Activated CD4-positive, CD25-positive, alpha-beta regulatory T cell treated with anti-CD3 and anti-CD28 coated beads, Interleukin-2, amount 50 U/mL, for 24 hours (primary cell): ENCODE measurements at regions not wholly inside any gene's neighbourhood (a gene's known extent, or its start where the extent isn't known, plus 50 kb on each side); places are given as distances from the start of the nearest gene placed in this dataset.
"Not testable (repeated sequence)": the region's sequence is repeated elsewhere in the genome, so short reads cannot be mapped to it uniquely, and the experiment has no call there.

Source experiments
- ATAC-seq, 2 donors: fragments of 150-1000 bp; cut with Tn5 transposase; one replicate each; pipeline ENCODE4 v1.10.0; 2021; ENCODE audit warnings: mild to moderate bottlenecking in 1 of 2, moderate library complexity in 1 of 2

DNA sequence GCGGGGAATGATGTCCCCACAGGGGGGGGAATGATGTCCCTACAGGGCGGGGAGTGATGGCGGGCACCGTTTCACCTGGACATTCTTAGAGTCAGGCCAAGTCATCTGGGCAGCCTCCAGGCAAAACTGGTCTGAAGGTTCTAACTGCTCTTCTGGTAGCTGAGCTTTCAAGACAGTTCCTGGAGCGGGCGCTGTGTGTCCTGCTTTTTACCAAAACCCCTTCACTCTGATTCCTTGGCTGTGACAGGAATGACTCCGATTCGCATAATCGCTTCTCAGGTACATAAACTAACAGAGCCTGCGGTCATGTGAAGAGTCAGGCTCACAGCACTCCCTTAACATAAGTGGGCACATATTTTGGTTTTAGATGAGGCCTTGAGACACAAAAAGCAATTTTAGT lies 836.0 kb downstream of the TRIML1 start:
- ATAC-seq: no peak

DNA sequence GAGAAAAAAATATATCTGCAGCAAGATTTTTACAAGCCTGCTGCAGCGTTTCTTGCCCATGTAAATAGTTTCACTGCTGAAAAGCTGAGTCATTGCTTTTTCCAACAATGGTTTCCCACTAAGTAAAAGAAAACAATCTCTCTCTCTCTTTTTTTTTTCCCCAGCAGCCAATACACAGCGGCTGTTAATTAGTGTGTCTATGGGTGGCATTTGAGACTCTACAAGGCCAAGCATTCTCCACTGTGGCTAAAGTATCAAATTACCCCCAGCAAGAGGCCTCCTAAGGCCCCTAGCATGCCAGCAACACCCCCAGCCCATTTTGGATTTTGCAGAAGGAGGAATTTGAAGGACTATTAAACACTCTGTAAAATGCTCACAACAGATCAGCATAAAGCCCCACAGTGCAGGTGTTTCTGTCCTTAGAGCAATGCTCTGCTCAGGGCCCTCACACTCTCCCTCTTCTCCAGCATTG lies 837.4 kb downstream of the TRIML1 start:
- ATAC-seq: no peak

DNA sequence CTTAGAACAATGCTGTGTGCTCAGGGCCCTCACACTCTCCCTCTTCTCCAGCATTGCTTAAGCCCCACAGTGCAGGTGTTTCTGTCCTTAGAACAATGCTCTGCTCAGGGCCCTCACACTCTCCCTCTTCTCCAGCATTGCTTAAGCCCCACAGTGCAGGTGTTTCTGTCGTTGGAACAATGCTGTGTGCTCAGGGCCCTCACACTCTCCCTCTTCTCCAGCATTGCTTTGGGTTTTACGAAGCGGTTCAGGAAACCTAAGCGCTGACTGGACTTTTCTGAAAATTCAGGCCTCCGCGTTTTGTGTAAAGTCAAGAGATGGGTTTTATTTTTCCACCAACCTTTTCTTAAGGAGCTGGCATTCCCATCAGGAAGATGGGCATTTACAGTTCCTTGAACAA lies 838.0 kb downstream of the TRIML1 start:
- ATAC-seq: not testable (repeated sequence)

- ATAC-seq: no peak
Observed at GRCh38 chr4:188984518-188984917, 845.3 kb downstream of the TRIML1 start.

DNA sequence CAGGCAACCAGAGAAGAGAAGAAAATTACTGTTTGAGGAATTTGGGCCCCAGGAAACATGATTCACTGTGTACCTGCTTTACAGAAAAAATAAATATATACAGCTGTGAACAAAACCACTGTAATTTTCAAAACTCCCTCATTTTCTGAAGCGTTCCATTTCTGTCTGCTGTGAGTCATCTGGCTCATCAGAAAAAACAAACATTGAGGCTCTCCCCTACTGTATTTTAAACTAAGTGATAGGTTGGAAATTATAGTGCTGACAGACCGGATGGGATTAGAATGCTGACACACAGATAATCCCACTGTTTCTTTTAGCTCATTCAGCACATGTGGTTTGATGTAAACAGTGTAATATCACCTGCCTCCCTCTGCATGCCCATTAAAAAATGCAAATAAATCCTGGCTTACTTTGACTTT lies 847.0 kb downstream of the TRIML1 start:
- no peak for ATAC-seq

GRCh38 chr4:188987011-188987410 lies 847.8 kb downstream of the TRIML1 start:
- no peak for ATAC-seq

- no peak for ATAC-seq
Observed at GRCh38 chr4:188988131-188988530, 848.9 kb downstream of the TRIML1 start.

DNA sequence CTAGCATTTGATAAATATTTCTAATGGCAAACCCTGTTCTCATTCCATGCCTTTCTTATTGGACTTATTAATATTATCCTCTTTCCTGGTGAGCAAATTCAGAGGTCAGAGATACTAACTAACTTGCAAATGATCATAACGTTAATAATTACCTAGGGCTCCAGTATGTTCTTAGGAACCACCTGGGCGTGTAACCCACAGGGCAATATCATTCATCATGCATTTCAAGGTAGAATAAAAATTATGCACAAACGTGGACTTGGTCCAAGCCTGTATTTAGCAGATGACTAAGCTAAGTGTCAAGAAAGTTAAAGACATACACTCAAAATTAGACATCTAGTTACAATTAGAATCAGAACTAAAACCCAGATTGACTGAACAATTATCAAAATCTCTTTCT lies 850.1 kb downstream of the TRIML1 start:
- ATAC-seq: no peak

DNA sequence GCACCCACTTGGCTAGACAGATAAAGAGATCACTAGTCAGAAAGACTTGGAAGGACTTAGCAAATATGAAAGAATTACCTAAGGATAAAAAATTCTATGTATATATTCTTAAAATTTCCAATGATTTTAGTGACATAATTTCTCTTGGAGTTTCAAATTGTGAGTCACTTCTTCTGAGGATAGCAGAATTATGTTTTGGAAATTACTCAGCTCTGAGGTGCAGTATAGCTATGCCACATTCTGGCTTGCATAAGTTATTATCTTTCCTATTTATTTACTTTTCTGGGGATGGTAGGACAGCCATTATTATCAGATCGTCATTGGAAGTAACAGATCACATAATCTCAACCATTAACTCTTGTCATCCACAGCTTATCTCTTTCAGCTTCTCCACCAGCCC lies 853.5 kb downstream of the TRIML1 start:
- no peak for ATAC-seq

- ATAC-seq: no peak
Observed at GRCh38 chr4:188993871-188994270, 854.6 kb downstream of the TRIML1 start.

DNA sequence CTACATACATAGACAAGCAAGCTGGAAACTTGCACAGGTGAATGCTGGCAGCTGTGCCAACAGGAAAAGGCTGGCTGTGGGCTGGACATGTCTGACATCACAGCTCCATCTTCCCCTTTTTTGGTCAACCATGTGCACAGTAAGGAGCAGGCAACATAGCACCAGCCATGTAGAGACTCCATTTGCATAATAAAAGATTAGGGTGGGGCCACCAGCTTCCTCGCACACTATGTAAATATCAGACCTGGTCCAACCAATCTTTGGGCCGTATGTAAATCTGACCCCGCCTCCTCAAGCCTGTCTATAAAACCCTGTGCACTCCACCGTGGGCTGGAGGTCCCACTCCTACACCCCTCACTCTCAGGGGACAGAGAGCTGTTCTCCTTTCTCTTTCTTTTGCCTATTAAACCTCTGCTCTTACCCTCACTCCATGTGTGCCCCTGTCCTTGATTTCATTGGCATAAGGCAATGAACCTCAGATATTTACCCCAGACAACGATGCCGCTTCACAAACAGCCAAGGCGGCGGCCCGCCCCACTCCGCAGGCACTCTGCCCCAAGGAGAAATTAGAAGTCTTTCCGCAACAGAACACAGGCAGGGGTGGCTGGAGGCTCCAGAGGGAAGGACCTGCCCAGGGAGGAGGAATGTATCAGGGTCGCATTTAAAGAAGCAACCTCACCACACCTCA lies 862.2 kb downstream of the TRIML1 start:
- no peak for ATAC-seq

GRCh38 chr4:189001971-189002450 lies 862.8 kb downstream of the TRIML1 start:
- no peak for ATAC-seq

- ATAC-seq: no peak
Observed at GRCh38 chr4:189002475-189002874, 863.2 kb downstream of the TRIML1 start.

DNA sequence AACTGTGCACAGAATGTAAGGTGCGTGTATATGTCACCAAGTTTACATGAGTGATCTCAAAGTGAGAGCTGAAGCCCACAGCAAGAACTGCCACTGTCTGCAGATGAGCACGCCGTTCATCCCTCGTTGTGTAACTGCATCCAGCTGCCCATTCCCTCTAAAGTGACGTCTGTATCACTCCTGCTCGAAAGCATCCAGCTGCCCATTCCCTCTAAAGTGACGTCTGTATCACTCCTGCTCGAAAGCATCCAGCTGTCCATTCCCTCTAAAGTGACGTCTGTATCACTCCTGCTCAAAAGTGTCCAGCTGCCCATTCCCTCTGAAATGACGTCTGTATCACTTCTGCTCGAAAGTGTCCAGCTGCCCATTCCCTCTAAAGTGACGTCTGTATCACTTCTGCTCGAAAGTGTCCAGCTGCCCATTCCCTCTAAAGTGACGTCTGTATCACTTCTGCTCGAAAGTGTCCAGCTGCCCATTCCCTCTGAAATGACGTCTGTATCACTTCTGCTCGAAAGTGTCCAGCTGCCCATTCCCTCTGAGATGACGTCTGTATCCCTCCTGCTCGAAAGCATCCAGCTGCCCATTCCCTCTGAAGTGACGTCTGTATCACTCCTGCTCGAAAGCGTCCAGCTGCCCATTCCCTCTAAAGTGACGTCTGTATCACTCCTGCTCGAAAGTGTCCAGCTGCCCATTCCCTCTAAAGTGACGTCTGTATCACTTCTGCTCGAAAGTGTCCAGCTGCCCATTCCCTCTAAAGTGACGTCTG lies 871.4 kb downstream of the TRIML1 start:
- not testable (repeated sequence) for ATAC-seq

DNA sequence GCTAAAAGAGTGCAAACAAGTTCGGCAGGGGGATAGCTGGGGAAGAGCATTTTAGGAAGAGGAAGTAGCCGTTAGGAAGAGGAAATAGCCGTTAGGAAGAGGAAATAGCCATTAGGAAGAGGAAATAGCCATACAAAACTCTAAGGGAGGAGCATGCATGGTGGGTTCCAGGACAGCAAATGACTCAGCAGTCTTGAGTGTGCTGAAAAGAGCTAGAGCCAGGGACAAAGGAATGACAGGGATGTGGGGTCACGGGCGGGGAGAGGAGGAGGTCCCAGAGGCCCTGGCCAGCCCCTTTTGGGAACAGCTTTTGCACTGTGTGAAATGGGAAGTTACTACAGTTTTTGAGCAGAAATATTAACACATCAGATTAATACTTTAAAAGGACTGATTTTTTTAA lies 882.6 kb downstream of the TRIML1 start:
- no peak for ATAC-seq

DNA sequence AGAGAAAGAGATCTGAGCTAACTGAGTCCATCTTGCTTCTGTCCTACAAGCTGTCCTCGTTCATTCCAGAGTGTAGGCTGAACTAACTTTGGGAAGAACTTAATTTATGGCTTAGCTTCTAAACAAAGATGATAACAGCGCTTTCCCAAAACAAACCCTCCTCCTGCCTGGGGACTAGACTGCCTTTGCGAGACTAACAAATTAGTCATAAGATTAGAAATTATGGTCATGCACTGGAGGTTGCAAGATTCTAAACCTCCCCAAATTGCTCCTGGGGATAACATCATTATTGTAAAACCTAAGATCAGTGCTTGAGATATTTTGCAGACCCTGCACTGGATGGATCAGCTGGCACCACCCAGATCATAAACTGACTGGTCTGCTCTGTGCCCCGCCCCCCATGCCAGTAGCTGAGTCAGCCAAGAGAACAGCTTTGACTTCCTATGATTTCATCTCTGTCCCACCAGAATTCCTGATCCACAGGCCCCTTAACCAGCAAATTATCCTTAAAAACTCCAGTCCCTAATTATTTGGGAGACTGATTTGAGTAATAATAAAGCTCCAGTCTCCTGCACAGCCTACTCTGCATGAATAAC lies 883.3 kb downstream of the TRIML1 start:
- ATAC-seq: no peak

- ATAC-seq: no peak
Observed at GRCh38 chr4:189029976-189030504, 890.8 kb downstream of the TRIML1 start.

DNA sequence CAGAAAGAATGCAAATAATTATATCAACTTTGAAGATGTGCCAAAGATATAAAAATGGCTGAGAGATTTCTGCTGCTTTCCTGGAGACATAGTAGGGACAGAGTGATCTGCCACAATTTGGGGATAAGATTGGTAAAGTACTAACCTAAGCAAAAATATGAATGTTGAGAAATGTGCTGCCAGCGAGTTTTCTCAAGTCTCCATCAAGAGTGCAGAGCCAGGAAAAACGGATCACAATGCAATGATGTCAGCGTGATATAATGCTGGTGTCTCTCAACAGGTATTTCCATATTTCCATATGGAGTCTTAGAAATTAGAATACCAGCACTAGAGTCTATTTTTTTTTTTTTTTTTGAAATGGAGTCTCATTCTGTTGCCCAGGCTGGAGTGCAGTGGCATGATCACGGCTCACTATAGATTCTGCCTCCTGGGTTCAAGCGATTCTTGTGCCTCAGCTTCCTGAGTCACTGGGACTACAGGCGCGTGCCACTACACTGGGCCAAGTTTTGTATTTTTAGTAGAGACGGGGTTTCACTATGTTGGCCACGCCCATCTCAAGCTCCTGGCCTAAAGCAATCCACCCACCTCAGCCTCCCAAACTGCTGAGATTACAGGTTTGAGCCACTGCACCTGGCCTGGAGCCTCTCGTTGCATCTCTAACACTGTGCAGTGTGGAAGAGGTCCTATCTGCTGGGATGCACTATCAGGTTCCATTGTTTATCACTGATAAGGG lies 893.5 kb downstream of the TRIML1 start:
- ATAC-seq: no peak

DNA sequence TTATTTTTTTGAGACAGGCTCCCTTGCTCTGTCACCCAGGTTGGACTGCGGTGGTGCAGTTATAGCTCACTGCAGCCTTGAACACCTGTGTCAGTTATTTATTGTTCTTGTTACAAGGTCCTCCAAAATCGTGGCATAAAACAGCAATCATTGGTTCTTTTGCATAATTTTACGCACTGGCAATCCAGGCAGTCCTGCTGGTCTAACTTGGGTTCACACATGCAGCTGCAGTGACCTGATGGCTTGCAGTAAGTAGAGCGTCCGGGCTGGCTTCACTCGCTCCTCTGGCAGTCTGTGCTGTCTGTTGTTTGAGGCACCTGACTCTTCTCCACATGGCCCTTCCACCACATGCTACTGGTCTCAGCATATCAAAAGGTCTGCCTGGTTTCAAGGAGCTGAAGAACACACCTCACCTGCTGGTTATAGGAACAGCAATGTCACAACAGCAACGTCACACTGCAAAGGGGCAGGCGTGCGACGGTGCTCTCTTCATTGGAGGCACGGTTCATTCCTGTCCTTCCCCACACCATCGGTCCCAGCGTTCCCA lies 894.6 kb downstream of the TRIML1 start:
- ATAC-seq: no peak

DNA sequence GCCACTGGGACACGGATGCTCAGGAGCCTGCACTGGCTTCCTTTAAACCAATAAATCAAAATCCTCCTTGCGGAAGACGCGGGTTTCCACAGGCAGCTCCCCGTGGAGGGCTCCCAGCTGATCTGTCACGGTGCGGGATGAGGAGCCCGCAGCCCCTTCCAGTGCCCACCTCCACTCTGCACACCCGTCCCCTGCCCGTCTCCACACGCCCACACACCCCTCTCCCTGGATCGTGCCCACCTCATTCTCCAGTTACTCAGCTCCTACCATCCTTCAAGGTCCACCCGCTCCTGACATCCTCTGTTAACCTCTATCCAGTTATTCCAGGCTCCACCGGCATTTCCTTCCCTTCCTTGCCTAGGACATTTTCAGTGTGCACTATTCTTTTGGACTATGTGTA lies 895.9 kb downstream of the TRIML1 start:
- no peak for ATAC-seq

DNA sequence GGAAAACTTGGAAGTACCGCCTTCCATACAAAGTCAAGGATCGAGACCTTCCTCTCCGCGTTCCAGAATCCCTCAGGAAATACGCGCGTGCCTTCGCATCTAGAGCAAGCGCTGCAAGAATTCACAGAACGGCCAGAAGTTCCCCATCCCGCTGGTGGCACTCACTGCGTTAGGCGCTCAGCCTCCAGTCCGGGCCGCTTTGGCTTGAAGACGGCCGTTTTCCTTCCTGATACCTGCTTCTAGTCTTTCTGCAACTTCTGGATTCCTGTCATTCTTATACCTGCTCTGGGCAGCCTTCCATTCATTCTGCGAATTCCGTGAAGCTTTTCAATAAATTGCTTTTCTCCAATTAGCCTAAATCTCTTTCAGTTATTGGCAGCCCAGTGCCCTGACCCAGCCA lies 896.4 kb downstream of the TRIML1 start:
- ATAC-seq: no peak

DNA sequence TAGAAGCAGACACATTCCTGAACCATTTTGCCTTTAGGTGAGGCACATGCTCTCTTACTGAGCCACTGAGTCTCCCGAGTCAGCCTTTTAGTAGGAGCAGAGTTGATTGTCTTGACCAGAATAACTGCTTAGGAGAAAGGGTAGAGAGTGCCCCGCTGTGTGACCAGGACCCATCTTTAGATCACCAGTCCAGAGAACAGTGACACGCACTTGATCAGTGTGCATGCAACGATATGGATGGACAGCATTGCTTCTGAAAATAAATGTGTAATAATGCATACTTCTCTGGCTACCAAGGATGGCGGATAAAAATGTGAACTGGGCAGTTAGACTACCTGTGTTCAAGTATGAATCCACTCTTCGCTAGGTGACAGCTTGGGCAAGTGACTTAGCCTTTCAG lies 897.7 kb downstream of the TRIML1 start:
- ATAC-seq: no peak

DNA sequence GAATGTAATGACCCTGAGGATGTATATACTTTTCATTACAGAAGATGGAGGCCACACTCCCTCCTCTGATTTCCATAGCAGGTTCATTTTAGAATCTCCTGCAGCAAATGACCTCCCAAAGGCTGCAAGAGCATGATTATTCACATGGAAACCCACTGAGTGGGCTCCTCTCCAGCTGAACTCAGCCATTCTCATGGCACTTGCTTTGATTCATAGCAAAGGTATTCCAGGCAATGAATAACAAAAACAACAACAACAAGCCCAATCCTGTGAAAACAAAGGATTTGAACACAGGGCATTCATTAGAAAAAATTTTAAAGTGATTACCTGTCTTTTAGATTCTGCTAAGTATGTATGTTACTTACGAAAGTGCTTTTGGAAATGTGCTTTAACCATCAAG lies 894.0 kb upstream of the FRG1 start:
- ATAC-seq: no peak
